Stimulated activated CD8-positive, alpha-beta memory T cell treated with anti-CD3 and anti-CD28 coated beads, Interleukin-7, amount 100 ng/mL, for 4 hours (primary cell): ENCODE measurements at regions not wholly inside any gene's neighbourhood (a gene's known extent, or its start where the extent isn't known, plus 50 kb on each side); places are given as distances from the start of the nearest gene placed in this dataset.

Experiments used
- DNase-seq, 2 donors: peaks; one replicate each; pipeline ENCODE4 v3.0.0-alpha.2; 2020; ENCODE audit warnings: low read depth in 2 of 2

GRCh38 chr22:49142891-49143290, 684.8 kb downstream of the BRD1 start:
- no peak for DNase-seq

GRCh38 chr22:49142296-49142695, 685.4 kb downstream of the BRD1 start:
- no peak for DNase-seq

- DNase-seq = no peak
Measured at GRCh38 chr22:49141761-49142160, 685.9 kb downstream of the BRD1 start.

GRCh38 chr22:49140911-49141665, 686.6 kb downstream of the BRD1 start:
- no peak for DNase-seq

- no peak for DNase-seq
Measured at GRCh38 chr22:49139492-49140151, 688.1 kb downstream of the BRD1 start.

GRCh38 chr22:49138250-49138790, 689.4 kb downstream of the BRD1 start:
- no peak for DNase-seq

- DNase-seq = no peak
Measured at GRCh38 chr22:49137206-49137840, 690.4 kb downstream of the BRD1 start.

- no peak for DNase-seq
Measured at GRCh38 chr22:49136816-49137180, 690.9 kb downstream of the BRD1 start.

GRCh38 chr22:49136041-49136815, 691.4 kb downstream of the BRD1 start:
- DNase-seq = no peak

GRCh38 chr22:49134076-49134475, 693.6 kb downstream of the BRD1 start:
- DNase-seq = no peak

GRCh38 chr22:49133541-49133940, 694.1 kb downstream of the BRD1 start:
- no peak for DNase-seq

- DNase-seq = no peak
Measured at GRCh38 chr22:49132009-49132408, 695.7 kb downstream of the BRD1 start.

- no peak for DNase-seq
Measured at GRCh38 chr22:49129736-49130135, 697.9 kb downstream of the BRD1 start.

GRCh38 chr22:49128874-49129273, 698.8 kb downstream of the BRD1 start:
- DNase-seq = no peak

- no peak for DNase-seq
Measured at GRCh38 chr22:49124608-49125007, 703.1 kb downstream of the BRD1 start.

GRCh38 chr22:49123621-49124192, 704.0 kb downstream of the BRD1 start:
- no peak for DNase-seq

GRCh38 chr22:49119551-49119952, 708.1 kb downstream of the BRD1 start:
- DNase-seq = no peak

GRCh38 chr22:49118065-49118464, 709.6 kb downstream of the BRD1 start:
- no peak for DNase-seq

- no peak for DNase-seq
Measured at GRCh38 chr22:49117486-49117885, 710.2 kb downstream of the BRD1 start.

GRCh38 chr22:49116486-49117120, 711.1 kb downstream of the BRD1 start:
- no peak for DNase-seq

- no peak for DNase-seq
Measured at GRCh38 chr22:49116021-49116420, 711.7 kb downstream of the BRD1 start.
